Spleen (tissue), 11 donors: ENCODE measurements at regions not wholly inside any gene's neighbourhood (a gene's known extent, or its start where the extent isn't known, plus 50 kb on each side); places are given as distances from the start of the nearest gene placed in this dataset.

Experiments used
- DNase-seq: peaks from one replicate; pipeline ENCODE4 v3.0.0-alpha.2; 2020
- H3K27ac ChIP-seq, 8 donors: fragments of 200-600 bp; sonication (generic) in 7 of 8; 1 replicate in 4 of 8; 2 replicates in 4 of 8; pipeline versions ENCODE4 v1.5.0 to v1.8.0; 2016 to 2021; ENCODE audit warnings: inconsistent platforms in 4 of 8, mild to moderate bottlenecking in 4 of 8, moderate library complexity in 1 of 8
- H3K27me3 ChIP-seq, 7 donors: fragments of 200-600 bp; sonication (generic) in 6 of 7; replicated peaks in 1 of 7; 1 replicate in 4 of 7; 2 replicates in 3 of 7; pipeline versions ENCODE4 v1.5.0 to v1.8.0; 2016 to 2021; ENCODE audit warnings: inconsistent platforms in 3 of 7, mild to moderate bottlenecking in 1 of 7
- H3K36me3 ChIP-seq, 6 donors: fragments of 200-600 bp; sonication (generic) in 5 of 6; 1 replicate in 4 of 6; 2 replicates in 2 of 6; pipeline versions ENCODE4 v1.5.0 to v1.8.0; 2016 to 2021; ENCODE audit warnings: inconsistent platforms in 2 of 6
- H3K4me1 ChIP-seq, 6 donors: fragments of 200-600 bp; sonication (generic) in 5 of 6; 1 replicate in 3 of 6; 2 replicates in 3 of 6; pipeline versions ENCODE4 v1.5.0 to v1.8.0; 2016 to 2021; ENCODE audit warnings: inconsistent platforms in 3 of 6
- H3K4me3 ChIP-seq, 8 donors: fragments of 200-600 bp; sonication (generic) in 7 of 8; 1 replicate in 4 of 8; 2 replicates in 4 of 8; pipeline versions ENCODE4 v1.5.0 to v1.8.0; 2016 to 2021; ENCODE audit warnings: inconsistent platforms in 4 of 8, mild to moderate bottlenecking in 4 of 8, moderate library complexity in 2 of 8
- H3K9me3 ChIP-seq, 8 donors: fragments of 200-600 bp; sonication (generic) in 7 of 8; 1 replicate in 4 of 8; 2 replicates in 4 of 8; pipeline versions ENCODE4 v1.5.0 to v1.8.0; 2016 to 2021; ENCODE audit warnings: inconsistent platforms in 4 of 8
- POLR2A ChIP-seq, 3 donors: fragments of 450-650 bp; IDR thresholded peaks; one replicate each; pipeline ENCODE4 v1.5.1; 2017; ENCODE audit warnings: antibody characterized with exemption in 3 of 3, mild to moderate bottlenecking in 1 of 3
- POLR2AphosphoS5 ChIP-seq, 3 donors: sonication (generic); formaldehyde crosslinking; IDR thresholded peaks; one replicate each; pipeline ENCODE4 v1.5.1; 2017; ENCODE audit warnings: antibody characterized with exemption in 3 of 3
- WGBS, 5 donors: extraction: QIAGEN DNeasy Blood & Tissue Kit in 3 of 5; methylation state at CpG; one replicate each; pipeline versions ENCODE4 v1.1.5 to v1.1.7; 2013 to 2018; 5-methylcytosine and 5-hydroxymethylcytosine counted together
- intact Hi-C: fragments of 100-400 bp; cut with DNase I; formaldehyde crosslinking; loops from one replicate; pipeline ENCODE4 v1.15.0; 2023; ENCODE audit warnings: low total_unique reads
- TF ChIP-seq, protein P1 (sequence below), 11 experiments: fragments of 200-600 bp in 7 of 11; fragments of 450-650 bp in 4 of 11; sonication (generic) in 4 of 11; IDR thresholded peaks in 8 of 11; conservative IDR thresholded peaks in 3 of 11; 1 replicate in 7 of 11; 2 replicates in 4 of 11; pipeline versions ENCODE4 v1.4.0 to v1.8.0; 2016 to 2021; ENCODE audit warnings: antibody characterized with exemption in 11 of 11, inconsistent platforms in 4 of 11, mild to moderate bottlenecking in 1 of 11
- donor health status: healthy with polysubstance abuse.
- donor health status: DM: no; HTN: no; CAD: no; lungs with moderate emphysema.
- donor health status: DM: no; HTN: no; CAD: no.
- donor health status: Bipolar disorder and iron deficiency.
- donor health status: healthy.
- donor health status: DM: no; HTN: no; CAD: no.
- donor health status: DM: yes; HTN: yes; CAD: no.

DNA sequence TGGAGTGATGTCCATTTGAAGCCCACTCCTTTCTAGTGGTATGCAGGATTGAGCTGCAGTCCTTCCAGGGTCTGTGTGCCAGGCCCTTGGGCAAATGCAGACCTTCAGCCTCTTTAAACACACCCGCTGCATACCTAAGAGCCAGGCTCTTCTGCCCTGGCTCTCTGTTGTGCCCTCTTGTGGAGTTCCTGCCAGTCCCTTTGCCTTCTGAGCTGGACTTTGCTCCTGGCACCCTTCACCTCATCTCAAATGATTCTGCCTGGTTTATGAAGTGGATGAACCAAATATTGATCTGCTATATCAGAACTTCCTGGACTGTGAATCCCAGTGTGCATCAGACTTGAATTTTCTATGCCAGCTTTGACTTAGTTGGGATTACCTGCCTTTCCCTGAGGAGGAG, 158.8 kb downstream of the URB2 start:
- 82 to 100% (median 98%) methylated on average over 1 of the region's 1 CpG for WGBS, 5 donors
- H3K27ac ChIP-seq: no peak overlapping the region
- no peak for DNase-seq
- no peaks in the 10 kb centered on the region for H3K9me3 ChIP-seq
- H3K36me3 ChIP-seq: no peaks in the 10 kb centered on the region
- H3K4me1 ChIP-seq: no peaks in the 10 kb centered on the region
- TF ChIP-seq POLR2AphosphoS5 (IDR thresholded peaks at IDR 0.05): no peak
- no peak for TF ChIP-seq POLR2A (IDR thresholded peaks at IDR 0.05)
- TF ChIP-seq, protein P1, sequence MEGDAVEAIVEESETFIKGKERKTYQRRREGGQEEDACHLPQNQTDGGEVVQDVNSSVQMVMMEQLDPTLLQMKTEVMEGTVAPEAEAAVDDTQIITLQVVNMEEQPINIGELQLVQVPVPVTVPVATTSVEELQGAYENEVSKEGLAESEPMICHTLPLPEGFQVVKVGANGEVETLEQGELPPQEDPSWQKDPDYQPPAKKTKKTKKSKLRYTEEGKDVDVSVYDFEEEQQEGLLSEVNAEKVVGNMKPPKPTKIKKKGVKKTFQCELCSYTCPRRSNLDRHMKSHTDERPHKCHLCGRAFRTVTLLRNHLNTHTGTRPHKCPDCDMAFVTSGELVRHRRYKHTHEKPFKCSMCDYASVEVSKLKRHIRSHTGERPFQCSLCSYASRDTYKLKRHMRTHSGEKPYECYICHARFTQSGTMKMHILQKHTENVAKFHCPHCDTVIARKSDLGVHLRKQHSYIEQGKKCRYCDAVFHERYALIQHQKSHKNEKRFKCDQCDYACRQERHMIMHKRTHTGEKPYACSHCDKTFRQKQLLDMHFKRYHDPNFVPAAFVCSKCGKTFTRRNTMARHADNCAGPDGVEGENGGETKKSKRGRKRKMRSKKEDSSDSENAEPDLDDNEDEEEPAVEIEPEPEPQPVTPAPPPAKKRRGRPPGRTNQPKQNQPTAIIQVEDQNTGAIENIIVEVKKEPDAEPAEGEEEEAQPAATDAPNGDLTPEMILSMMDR (IDR thresholded peaks at IDR 0.05 in 8 of 11, conservative IDR thresholded peaks at IDR 0.05 in 3 of 11): no peak
- intact Hi-C loops: no loop called here
- no peak overlapping the region for H3K4me3 ChIP-seq
- H3K27me3 ChIP-seq: no peaks in the 10 kb centered on the region

DNA sequence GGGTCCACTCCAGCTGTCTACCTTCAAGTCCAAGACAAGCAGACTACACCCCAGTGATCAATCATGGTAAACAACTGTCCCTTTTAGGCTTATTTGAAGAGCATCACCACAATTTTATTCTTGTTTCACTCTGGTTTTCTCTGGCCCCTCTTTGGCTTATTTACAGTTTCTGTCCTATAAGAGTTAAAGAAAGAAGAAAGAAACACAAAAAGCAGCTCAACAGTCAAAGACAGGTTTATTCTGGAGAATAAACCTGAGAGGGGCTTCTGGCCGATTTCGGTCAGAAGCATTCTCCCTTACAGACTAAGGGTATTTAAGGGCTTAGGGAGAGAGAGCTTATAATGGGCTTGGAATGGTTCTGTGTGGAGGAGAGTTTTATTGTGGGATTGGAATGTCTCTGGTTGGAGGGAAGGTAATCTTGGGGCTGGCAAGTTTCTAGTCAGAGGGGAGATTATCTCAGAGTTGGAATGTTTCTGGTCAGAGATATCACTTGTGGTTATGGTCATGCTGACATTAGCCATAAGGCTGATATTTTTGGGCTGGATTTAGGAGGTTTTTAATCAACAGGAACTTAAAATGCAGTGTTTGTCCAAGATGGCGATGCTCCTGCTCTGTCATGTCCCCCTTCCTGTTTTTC, 161.0 kb downstream of the URB2 start:
- Histone ChIP-seq H3K9me3 (peaks cover 0 to 17% (median 12%) of the 10 kb centered on the region in 8 donors), H3K27me3 (no peaks in the 10 kb centered on the region), H3K4me1 (no peaks in the 10 kb centered on the region), H3K36me3 (no peaks in the 10 kb centered on the region), H3K4me3 (no peak overlapping the region), H3K27ac (no peak overlapping the region)
- no peak for DNase-seq
- intact Hi-C loops: no loop called here
- TF ChIP-seq POLR2AphosphoS5 (IDR thresholded peaks at IDR 0.05) (no peak), POLR2A (IDR thresholded peaks at IDR 0.05) (no peak)
- TF ChIP-seq, protein P1 (IDR thresholded peaks at IDR 0.05 in 8 of 11, conservative IDR thresholded peaks at IDR 0.05 in 3 of 11): no peak
- 84 to 95% (median 89%) methylated on average over 3 of the region's 3 CpGs for WGBS, 5 donors

DNA sequence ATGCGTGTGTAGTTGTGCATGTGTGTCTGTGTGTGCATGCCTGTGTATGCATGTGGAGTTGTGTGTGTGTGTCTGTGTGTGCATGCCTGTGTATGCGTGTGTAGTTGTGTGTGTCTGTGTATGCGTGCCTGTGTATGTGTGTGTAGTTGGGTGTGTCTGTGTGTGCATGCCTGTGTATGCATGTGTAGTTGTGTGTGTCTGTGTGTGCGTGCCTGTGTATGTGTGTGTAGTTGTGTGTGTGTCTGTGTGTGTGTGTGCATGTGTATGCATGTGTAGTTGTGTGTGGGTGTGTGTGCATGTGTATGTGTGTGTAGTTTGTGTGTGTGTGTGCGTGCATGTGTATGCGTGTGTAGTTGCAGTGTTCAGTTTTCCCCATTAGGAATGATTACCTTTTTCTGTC, 162.0 kb downstream of the URB2 start:
- intact Hi-C loops: no loop called here
- no peak overlapping the region for H3K4me3 ChIP-seq
- no peak for DNase-seq
- no peaks in the 10 kb centered on the region for H3K4me1 ChIP-seq
- no peaks in the 10 kb centered on the region for H3K36me3 ChIP-seq
- TF ChIP-seq, protein P1 (IDR thresholded peaks at IDR 0.05 in 8 of 11, conservative IDR thresholded peaks at IDR 0.05 in 3 of 11): no peak
- no peak for TF ChIP-seq POLR2A (IDR thresholded peaks at IDR 0.05)
- H3K27ac ChIP-seq: no peak overlapping the region
- WGBS, 5 donors: 75 to 97% (median 92%) methylated on average over 6 of the region's 6 CpGs
- no peaks in the 10 kb centered on the region for H3K27me3 ChIP-seq
- H3K9me3 ChIP-seq: peaks cover 0 to 17% (median 12%) of the 10 kb centered on the region in 8 donors

DNA sequence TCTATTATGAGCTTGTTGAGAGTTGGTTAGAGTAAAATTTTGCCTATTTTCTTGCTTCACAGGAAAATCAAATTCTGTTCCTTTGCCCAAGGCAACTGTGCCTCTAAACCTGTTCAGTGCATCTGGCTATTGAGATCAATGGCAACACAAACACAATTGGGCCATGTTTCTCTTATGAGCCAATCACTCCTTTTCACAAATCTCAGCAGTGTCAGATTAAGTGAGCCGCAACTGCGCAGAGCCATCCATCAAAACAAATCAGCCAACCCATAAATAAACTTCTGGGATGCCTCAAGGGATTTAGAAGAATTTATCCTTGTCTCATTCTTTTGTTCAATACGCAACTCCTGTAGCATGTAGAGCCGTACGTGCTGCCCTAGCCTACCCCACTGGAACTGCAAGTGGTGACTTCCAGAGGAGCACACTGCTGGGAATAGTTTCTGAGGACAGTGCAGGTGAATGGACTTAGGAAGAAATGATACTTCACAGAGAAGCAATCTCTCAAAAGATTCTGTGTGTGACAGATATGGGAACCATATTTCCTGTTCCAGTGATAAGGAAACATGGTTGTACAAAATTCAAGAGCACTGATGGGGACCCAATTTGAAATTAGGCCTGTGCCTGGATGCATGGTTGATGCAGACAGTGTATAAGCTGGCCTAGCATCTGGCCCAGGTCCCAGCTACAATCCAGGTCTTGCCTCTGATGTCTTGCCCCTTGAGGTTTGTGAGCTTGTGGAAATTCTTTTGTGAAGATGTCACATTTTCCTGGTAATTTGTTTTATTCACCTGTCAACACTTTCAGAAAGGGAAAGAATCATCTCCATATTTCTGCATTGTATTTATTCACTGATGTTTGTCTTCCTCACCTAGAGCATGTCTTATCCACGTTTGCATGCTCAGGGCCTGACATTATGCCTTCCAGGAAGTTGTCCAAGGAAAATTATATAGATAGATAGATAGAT, 166.2 kb downstream of the URB2 start:
- Histone ChIP-seq H3K27me3 (no peaks in the 10 kb centered on the region), H3K4me1 (no peaks in the 10 kb centered on the region), H3K9me3 (peaks cover 0 to 17% (median 12%) of the 10 kb centered on the region in 8 donors), H3K4me3 (no peak overlapping the region), H3K27ac (no peak overlapping the region), H3K36me3 (no peaks in the 10 kb centered on the region)
- TF ChIP-seq, protein P1 (IDR thresholded peaks at IDR 0.05 in 8 of 11, conservative IDR thresholded peaks at IDR 0.05 in 3 of 11): no peak
- TF ChIP-seq POLR2A (IDR thresholded peaks at IDR 0.05) (no peak), POLR2AphosphoS5 (IDR thresholded peaks at IDR 0.05) (no peak)
- DNase-seq: no peak
- intact Hi-C loops: no loop called here
- 81 to 91% (median 89%) methylated on average over 6 of the region's 6 CpGs for WGBS, 5 donors
